Non-pigmented ciliary epithelial cell (primary cell): ENCODE measurements at regions not wholly inside any gene's neighbourhood (a gene's known extent, or its start where the extent isn't known, plus 50 kb on each side); places are given as distances from the start of the nearest gene placed in this dataset.

Experiments
- DNase-seq: peaks from one replicate; pipeline ENCODE4 v3.0.0-alpha.2; 2010; ENCODE audit warnings: low read depth

DNA sequence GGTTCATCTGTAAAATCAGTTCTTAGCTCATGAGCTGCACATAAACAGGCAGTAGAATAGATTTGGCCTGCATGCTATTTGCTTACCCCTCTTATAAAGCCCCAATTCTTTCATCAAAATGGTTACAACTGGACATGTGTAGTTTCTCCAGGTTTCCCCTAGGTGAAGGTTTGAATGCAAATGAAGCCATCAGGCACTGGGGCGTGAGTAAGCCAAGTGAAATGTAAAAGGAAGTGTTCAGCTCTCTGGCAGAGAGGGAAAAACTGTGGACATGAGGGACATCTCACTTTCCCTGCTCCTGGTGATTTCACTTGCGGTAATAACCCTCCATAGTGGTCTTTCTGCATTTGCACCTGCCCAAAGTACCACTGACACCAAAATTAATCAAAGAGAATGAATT is 1402.3 kb upstream of the LRRTM1 start:
- no peak for DNase-seq

DNA sequence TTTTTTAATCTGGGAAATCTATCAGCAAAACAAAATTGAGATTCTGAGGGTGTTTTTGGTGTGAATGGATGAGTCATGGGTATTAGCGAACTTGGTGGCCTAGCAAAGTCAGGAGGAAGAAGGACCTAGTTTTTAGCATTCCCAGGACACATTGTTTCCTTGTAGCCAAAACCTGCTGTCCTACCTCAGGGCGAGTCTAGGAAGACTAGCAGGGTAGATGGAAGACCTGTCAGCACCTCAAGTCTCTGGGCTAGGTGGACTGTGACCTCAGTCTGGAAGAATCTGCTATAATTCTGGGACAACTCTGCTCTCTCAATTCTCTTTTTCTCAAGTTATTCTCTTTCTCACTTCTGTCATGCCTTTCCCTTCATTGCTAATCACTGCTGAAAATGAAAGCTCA is 1399.3 kb upstream of the LRRTM1 start:
- no peak for DNase-seq

DNA sequence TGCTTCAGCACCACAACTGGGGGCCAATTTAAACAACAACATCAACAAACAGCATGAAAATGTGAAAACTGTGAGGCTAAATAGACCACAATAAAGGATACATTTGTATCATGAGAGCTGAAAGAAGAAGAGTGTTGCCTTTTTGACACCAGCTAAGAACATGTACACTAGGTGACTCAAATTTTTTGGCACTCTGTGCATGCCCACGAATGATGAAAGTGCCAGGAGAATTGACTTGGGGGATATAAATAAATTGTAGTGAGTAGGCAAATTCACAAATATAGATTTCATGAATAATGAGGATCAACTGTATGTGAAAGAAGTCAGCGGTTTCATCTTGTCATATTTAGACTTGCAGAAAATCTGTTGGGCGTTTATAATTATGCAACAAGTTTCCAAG is 1388.0 kb upstream of the LRRTM1 start:
- no peak for DNase-seq

DNA sequence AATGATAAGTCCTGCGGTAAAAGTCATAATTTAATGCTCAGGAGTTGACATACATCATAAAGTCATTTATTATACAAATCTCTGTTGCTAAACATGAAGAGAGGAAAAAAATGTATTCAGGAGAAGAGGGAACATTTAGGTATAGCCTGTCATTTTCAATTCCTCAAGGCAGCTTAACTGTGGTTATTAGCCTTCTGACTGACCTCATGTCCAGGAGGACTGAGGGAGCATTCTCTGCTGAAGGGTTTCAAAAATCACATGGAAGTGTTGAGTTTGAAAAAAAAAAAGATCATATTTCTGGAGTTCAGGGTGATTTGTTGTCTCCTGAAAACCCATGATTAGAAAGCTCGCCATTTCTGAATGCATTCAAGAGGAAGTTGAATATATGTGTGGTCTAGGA is 1371.1 kb upstream of the LRRTM1 start:
- no peak for DNase-seq

DNA sequence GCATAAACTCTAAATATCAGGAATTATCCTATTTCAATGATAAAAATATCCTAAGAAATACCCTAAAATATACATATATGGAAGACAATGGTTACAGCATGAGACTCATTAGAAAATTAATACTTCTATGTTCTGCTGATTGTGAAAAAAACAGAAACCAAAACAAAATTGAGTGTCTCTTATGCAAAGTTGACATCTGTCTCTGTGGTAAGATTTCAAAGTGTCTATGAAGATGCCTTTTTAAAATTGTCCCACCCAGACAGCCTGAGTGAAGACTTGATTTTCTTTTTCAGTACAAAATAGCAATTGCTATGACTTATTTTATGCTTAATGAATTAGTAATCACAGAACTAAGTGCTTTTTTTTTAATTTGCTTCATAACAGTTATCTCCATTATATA is 1368.4 kb upstream of the LRRTM1 start:
- no peak for DNase-seq

DNA sequence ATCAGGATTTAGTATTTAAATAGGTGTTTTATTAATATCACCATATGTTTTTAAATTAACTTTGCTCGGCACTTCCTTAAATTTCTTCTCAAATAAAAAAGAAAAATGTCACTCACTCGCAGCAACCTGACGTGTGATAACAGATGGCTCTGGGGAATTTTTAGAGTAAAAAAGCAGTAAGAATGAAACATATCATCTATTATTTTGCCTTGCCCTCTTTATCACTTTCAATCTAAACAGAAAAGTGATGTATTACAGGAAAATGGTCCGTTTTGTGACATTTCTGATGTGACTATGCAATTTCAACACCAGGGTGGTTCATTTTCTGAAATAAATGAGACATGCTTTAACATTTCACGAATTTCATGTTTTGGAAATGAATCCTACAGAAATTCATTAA is 1368.0 kb upstream of the LRRTM1 start:
- DNase-seq, result no peak

DNA sequence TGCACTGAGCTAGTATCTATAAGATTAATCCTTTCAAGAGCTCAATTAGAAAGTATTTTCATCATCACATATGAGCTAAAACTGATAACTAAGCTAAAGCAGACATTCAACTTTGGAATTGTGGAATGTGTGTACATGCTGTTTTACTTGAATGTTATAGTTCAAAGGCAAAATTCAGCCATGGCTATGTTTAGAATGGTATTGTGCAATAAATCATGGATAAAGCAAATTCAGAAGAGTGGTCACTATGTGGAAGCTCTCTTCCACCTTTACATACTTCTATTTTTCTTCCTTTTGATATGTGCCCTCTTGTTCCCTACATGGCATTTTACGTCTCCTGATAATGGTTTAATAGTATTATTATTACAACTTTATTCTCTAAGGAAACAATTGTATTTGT is 1366.3 kb upstream of the LRRTM1 start:
- DNase-seq, result no peak

DNA sequence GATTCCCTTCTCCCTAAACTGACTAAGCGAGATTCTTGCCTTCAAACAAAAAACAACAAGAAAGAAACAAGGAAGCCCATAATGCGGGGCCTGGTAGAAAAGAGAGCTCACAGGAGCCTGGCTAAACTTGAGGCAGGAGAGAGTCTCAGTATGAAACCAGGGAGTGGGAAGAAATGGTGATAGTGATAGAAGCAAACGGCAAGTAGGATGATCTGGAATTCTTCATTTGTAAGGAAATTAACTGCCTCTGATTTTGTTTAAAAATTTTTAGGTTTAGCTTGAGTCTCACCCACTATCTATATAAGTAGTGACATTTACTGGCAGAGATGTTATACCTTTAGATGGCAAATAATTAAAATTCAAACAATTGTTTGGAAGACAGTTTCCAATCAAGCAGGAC is 1356.5 kb upstream of the LRRTM1 start:
- DNase-seq, result no peak

DNA sequence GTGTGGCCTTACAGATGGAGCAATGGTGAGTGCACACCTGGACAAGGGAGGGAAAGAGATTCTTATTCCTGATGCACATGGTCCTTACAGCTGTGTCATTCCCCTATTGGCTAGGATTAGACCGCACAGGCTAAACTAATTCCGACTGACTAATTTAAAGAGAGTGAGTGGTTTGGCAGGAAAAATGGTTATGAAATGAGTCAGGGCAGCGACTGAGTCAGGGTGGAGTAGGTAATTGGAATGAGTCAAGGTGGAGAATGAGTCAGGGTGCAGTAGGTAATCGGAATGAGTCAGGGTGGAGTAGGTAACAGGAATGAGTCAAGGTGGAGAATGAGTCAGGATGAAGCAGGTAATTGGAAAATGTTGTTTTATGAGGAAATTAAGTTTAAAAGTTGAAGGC is 1353.7 kb upstream of the LRRTM1 start:
- no peak for DNase-seq

DNA sequence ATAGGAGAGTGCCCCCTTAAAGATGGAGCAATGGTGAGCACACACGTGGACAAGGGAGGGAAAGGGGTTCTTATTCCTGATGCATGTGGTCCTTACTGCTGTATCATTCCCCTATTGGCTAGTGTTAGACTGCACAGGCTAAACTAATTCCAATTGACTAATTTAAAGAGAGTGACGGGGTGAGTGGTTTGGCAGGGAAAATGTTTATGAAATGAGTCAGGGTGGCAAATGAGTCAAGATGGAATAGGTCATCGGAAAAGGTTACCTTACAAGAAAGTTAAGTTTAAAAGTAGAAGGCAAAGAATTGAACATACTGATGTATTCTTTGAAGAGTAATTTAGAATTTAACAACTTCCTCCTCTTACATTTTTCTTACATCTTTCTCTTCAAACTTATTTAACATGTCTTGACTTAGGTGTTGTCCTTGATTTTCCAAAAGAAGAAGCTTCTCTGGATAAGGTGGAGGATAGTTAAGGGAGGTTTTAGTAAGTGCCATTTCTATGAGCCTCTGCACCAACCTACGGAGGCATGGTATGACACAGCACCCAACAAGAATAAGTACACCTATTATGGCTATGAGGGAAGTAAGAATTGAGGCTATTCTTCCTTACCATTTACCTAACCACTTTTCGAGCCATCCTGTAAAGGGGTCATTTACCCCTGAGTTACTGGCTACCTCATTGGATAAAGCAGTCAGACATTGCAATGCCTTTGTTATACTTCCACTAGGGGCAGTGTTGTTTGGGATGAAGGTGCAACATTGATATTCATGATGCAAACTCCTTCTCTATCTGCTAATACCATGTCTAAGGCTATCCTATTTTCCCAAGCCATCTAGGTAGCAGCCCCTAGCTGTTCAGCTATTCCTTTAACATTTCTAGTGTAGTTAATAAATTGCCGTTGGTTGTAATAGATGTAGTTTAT is 1345.8 kb upstream of the LRRTM1 start:
- no peak for DNase-seq

DNA sequence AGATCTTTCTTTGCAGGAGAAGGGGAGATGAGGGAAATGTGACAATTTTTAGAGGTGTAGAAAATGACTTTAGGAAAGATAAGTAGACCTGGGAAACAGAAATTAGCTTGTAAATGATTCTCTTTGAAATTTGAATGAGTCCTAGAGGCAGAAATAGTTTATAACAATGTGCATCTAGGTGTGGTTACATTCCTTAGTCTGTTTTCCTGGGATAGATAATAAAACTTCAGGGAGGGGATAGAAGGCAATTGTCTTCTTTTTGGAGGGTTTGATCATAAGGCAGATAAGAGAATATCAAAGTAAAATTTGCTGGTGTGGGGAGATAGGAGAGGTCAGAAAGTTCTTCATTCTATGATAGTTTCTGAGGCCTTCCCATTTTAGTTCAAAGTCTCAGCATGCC is 1344.3 kb upstream of the LRRTM1 start:
- DNase-seq, result no peak

DNA sequence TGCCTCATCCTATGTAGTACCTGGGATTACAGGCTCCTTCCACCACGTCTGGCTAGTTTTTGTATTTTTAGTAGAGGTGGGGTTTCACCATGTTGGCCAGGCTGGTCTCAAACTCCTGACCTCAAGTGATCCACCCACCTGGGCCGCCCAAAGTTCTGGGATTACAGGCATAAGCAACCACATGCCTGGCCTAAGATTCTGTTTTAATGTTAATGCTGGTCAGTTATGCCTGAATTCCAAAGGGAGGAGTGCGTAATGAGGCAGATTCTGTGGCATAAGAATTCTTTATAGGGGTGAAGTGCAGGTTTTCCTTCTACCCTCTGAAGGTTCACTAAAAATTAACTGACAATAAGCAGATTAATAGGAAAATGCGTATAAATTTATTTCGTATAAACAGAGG is 1343.8 kb upstream of the LRRTM1 start:
- DNase-seq, result no peak

DNA sequence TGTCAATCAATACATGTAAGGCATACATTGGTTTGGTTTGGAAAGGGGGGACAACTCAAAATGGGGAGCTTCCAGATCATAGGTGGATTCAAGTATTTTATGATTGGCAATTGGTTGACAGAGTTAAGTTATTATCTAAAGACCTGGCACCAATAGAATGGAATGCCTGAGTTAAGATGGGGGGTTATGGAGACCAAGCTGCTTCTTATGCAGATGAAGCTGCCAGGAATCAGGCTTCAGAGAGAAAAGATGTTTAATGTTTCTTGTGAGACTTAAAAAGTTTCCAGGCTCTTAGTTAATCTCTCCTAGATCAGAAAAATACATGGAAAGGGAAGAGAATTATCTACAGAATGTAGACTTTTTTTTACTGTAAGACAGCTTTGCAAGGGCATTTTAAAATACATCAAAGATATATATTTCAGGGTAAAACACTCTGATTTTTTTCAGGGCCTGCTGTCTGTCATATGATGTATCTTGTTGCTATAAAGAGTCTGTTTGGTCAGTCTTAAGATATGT is 1343.2 kb upstream of the LRRTM1 start:
- no peak for DNase-seq

DNA sequence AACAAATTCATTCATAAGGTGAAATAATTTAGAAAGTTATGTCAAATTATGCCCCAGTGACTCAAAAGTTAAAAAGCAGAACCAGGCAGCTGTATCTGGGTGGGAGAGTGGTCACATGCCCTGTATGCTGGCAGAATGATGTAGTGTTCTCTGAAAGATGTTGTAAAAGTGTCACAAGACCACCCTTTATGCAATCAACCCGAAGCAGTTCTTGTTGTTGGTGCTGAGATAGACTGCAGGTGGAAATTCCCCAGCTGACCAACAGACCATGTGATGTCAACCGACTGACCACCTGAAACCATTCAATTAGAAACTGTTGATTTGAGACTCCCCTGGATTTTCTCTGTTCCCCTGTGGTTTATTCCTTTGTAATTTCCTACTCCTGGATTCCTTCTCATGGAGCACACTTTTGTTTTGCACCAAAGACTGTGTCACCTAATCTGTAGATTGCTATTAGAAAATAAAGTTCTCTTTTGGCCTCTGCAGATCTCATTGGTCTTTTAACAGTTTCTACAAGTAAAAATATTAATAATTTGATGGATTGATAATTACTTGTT is 1341.3 kb upstream of the LRRTM1 start:
- no peak for DNase-seq

DNA sequence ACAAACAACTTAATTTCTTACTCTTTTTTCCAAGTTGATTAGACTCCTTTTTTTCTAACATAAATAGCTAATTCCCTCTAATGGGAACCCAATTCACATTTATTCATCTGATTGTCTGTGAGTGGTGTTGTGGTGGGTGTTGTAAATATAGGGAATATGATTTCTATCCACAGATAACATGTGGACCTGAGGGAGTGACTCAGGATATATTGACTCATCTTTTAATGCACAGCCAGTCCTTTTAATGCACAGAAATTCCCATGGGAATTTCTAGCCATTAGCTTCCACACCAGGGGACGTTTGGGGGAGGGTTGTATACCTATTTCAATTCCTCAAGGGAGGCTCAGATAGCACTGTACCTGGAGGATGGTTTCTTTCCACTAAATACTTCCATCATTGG is 1339.6 kb upstream of the LRRTM1 start:
- no peak for DNase-seq

DNA sequence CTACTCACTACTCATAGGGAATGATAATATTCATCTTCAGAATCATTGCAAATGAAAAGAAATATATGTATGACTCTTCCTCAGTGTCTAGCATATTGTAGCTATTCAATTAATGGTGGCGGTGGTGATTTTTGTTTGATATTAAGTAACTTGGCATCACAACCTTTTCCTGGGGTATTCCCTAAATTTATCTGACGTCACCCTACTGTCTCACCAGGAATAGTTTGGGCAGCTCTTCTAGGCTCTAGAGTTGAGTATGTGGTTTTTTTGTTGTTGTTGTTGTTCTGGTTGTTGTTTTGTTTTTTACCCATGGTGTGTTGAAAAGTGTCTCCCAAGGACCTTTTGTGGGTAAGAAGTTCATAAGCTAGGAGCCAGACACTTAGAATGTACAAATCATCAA is 1320.3 kb upstream of the LRRTM1 start:
- DNase-seq, result no peak

DNA sequence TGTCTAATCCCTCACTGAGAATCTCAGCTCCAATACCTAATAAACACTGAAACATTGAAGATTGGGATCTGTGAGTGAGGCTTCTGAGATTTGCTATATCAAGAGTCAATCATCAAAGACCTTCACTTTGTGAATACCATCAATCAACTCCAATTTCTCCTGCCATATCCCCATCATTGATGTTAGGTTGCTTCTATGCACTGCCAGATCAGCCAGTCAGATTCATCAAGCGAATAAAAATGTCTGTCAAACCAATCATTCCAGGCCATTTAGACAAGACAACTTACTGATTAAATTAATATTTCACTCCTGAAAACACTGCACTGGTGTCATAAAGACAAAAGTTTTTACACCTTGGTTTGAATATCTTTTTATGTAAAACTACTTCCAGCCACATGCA is 1295.5 kb upstream of the LRRTM1 start:
- no peak for DNase-seq

DNA sequence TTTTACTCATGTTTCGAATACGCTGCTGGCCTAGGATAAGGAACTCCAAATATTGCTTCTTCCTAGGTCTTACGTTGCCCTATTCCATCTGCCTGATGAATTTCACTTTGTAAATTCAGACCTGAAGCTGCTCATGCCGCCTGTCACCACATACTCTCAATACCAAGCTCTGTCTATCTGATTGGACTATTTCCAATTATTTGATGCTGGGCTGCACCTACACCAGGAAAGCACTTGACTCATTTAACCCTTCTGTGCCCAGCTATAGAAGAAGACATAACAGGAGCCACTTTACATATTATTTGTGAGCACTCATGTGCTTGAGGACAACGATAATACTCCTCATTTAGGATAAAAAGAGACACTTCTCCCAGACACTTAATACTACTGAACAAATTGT is 1293.9 kb upstream of the LRRTM1 start:
- DNase-seq, result no peak

DNA sequence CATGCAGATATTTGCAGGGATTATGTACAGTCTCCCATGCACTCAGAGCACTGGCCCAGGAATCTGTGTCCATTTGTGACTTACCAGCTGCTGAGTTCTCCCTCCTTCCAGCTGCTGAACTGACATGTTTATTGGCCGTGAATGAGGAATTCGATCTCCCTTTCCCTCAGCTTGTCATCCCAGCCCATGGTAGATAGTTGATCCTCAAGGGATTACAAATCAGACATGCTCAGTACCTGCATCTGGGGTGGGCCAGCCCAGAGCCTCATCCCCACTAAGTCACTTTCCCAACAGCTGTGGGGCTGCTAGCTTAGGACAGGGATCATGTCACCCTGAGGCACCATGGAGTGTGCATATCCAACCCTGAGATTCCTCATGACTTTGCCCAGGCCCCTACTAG is 1284.9 kb upstream of the LRRTM1 start:
- DNase-seq, result no peak

DNA sequence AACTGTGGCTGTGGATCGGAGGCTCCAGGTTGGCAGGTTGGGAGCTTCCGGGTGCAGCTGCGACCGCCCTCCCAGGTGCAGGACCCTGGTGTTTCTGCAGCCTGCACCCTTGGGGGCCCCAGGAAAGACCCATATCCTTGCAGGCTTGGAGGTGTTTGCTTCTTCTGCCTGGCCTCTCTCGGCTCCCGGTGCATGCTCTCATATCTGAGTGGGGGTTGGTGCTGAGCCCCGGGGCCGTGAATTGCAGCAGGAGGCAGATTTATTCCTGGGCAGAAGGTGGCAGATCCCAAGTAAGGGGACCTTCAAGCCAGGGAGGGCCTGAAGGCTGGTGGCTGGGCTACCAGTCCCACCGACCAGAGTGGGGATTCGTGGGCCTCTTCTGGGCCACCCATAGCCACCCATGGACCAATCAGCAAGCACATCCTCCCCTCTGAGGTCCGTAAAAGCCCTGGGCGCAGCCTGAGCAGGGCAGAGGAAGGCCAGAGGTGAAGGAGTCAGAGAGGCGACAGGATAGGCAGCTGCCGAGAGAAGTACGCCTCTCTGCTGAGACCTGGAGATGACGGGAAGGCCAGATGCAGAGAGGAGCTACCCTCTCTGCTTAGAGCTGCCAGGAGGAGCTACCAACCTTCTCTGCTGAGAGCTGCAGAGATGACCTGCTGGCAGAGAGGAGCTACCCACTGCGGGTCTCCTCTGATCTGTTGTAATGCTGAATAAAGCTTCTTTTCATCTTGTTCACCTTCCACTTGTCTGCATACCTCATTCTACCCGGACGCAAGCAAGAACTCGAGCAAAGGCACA is 1279.0 kb upstream of the LRRTM1 start:
- no peak for DNase-seq

DNA sequence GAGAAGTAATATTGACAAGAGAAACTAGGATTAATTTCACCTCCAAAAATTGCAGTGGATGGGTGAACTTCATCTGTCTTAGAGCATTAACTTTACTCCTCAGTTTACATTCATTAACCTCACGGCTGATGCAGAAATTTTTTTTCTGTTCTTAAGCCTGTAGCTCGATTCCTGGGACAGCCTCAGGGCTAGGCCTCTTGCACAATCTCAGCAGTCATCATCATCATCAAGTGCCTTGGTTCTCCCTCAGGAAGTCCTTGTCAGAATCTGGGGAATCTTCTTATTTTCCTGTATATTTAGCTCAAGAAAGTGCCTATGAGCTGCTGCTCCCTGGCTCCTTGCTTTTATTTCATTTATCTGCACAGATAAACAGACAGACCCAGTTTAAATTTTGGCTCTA is 1272.2 kb upstream of the LRRTM1 start:
- DNase-seq, result no peak

DNA sequence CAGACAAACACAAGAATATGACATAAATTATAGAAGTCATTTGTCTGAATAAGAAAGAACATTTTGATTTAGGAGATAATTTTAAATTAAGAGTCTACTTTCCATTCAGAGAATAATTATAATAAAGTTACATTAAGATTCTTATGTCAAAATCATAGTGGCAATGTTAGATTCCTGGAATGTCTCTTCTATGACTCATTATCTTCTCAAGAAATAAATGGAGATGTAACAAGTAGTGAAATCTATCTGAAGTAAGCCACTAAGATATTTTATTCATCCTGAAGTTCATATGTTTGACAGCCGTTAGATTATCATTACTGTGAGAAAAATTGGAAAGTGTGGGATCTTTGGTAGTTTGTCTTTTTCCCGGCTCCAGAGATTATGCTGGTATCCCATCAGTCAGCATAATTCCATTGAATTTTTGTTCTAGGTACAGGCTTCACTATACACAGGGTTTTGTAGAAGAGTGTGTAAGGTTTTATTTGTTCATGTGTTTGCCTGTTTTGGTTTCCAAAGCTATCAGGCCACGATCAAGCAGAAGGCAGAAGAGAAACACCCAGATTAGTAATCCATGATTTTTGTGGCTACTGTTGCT is 1246.6 kb upstream of the LRRTM1 start:
- DNase-seq, result no peak

DNA sequence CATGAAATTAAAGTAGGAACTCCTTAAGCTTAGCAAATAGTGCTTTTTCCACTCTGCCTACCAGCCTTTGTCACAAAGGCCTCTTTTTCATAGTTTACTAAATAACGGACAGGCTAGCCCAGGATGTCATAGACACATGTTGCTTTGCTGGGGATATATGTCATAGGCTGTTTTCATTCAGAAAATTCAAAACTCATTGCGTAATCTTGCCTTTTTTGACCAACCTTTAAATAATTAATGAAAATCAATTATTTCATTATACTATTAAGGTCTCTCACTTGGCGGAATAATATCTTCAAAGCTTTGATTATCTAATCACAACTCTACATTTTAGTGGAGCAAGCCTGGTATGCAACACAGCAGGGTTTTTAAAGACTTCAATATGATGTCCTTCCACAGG is 1245.7 kb upstream of the LRRTM1 start:
- no peak for DNase-seq
